Stimulated activated CD4-positive, alpha-beta T cell treated with anti-CD3 and anti-CD28 coated beads, Interleukin-1b, Interleukin-23, amount 100 ng/mL, for 48 hours (primary cell): ENCODE measurements at regions not wholly inside any gene's neighbourhood (a gene's known extent, or its start where the extent isn't known, plus 50 kb on each side); places are given as distances from the start of the nearest gene placed in this dataset.

ENCODE experiments used
- DNase-seq: peaks from one replicate; pipeline ENCODE4 v3.0.0-alpha.2; 2020

- no peak for DNase-seq
Observed at GRCh38 chr4:85407546-85407945, 67.4 kb upstream of the ARHGAP24 start.

GRCh38 chr4:85408301-85408700 lies 66.6 kb upstream of the ARHGAP24 start:
- no peak for DNase-seq

GRCh38 chr4:85409251-85409650 lies 65.7 kb upstream of the ARHGAP24 start:
- no peak for DNase-seq

GRCh38 chr4:85411386-85411785 lies 63.6 kb upstream of the ARHGAP24 start:
- no peak for DNase-seq

GRCh38 chr4:85414972-85415371 lies 60.0 kb upstream of the ARHGAP24 start:
- DNase-seq = no peak

- no peak for DNase-seq
Observed at GRCh38 chr4:85416094-85416493, 58.9 kb upstream of the ARHGAP24 start.

- no peak for DNase-seq
Observed at GRCh38 chr4:85419103-85419502, 55.8 kb upstream of the ARHGAP24 start.

GRCh38 chr4:85420831-85421230 lies 54.1 kb upstream of the ARHGAP24 start:
- no peak for DNase-seq

- no peak for DNase-seq
Observed at GRCh38 chr4:85423431-85423830, 51.5 kb upstream of the ARHGAP24 start.
